Hepatocyte (in vitro differentiated cells): ENCODE measurements at regions not wholly inside any gene's neighbourhood (a gene's known extent, or its start where the extent isn't known, plus 50 kb on each side); places are given as distances from the start of the nearest gene placed in this dataset.

ENCODE experiments used
- DNase-seq: peaks from one replicate; pipeline ENCODE4 v3.0.0-alpha.2; 2016; ENCODE audit warnings: low spot score
- H2AFZ ChIP-seq: fragments of 200-600 bp; sonication (generic); 2 replicates; pipeline ENCODE4 v1.6.0; 2016; ENCODE audit warnings: antibody characterized with exemption, mild to moderate bottlenecking
- H3K27ac ChIP-seq: fragments of 200-600 bp; sonication (generic); 2 replicates; pipeline ENCODE4 v1.5.1; 2016; ENCODE audit warnings: mild to moderate bottlenecking
- H3K27me3 ChIP-seq: fragments of 200-600 bp; sonication (generic); 2 replicates; pipeline ENCODE4 v1.6.1; 2016
- H3K36me3 ChIP-seq: fragments of 200-600 bp; sonication (generic); replicated peaks from 2 replicates; pipeline ENCODE4 v1.5.1; 2016; ENCODE audit warnings: low read depth; ENCODE audit not compliant: insufficient read depth
- H3K4me1 ChIP-seq: fragments of 200-600 bp; sonication (generic); 2 replicates; pipeline ENCODE4 v1.5.1; 2016; ENCODE audit warnings: mild to moderate bottlenecking, moderate library complexity; ENCODE audit not compliant: insufficient read depth
- H3K4me2 ChIP-seq: fragments of 200-600 bp; sonication (generic); 2 replicates; pipeline ENCODE4 v1.6.0; 2016
- H3K4me3 ChIP-seq: fragments of 200-600 bp; sonication (generic); 2 replicates; pipeline ENCODE4 v1.5.1; 2016; ENCODE audit warnings: mild to moderate bottlenecking
- H3K79me2 ChIP-seq: fragments of 200-600 bp; sonication (generic); 2 replicates; pipeline ENCODE4 v1.6.0; 2017; ENCODE audit warnings: mild to moderate bottlenecking
- H3K9me2 ChIP-seq: fragments of 200-600 bp; sonication (generic); replicated peaks from 2 replicates; pipeline ENCODE4 v1.6.0; 2017; ENCODE audit warnings: mild to moderate bottlenecking; ENCODE audit not compliant: insufficient read depth
- H3K9me3 ChIP-seq: fragments of 200-600 bp; sonication (generic); 2 replicates; pipeline ENCODE4 v1.5.1; 2016; ENCODE audit warnings: low read depth, mild to moderate bottlenecking
- H4K20me1 ChIP-seq: fragments of 200-600 bp; sonication (generic); 2 replicates; pipeline ENCODE4 v1.6.0; 2016; ENCODE audit warnings: mild to moderate bottlenecking; ENCODE audit not compliant: insufficient read depth, poor library complexity, severe bottlenecking
- CTCF ChIP-seq: fragments of 200-600 bp; sonication (generic); IDR thresholded peaks from 2 replicates; pipeline ENCODE4 v1.5.1; 2016; ENCODE audit warnings: antibody characterized with exemption, mild to moderate bottlenecking; ENCODE audit not compliant: poor library complexity
- EZH2 ChIP-seq: fragments of 200-600 bp; sonication (generic); IDR thresholded peaks from 2 replicates; pipeline ENCODE4 v1.6.1; 2016; ENCODE audit warnings: antibody characterized with exemption, mild to moderate bottlenecking, borderline replicate concordance
- EZH2phosphoT487 ChIP-seq: fragments of 200-600 bp; sonication (generic); IDR thresholded peaks from one replicate; pipeline ENCODE4 v1.6.1; 2018; ENCODE audit warnings: antibody characterized with exemption, mild to moderate bottlenecking, low read depth, moderate library complexity; ENCODE audit not compliant: unreplicated experiment, severe bottlenecking
- WGBS: methylation state at CpG from one replicate; pipeline ENCODE4 v1.1.6; 2016; ENCODE audit warnings: low lambda C conversion rate; ENCODE audit errors: missing lambda C conversion rate; 5-methylcytosine and 5-hydroxymethylcytosine counted together

- Histone ChIP-seq H3K4me3 (no peak overlapping the region), H3K27me3 (no peaks in the 10 kb centered on the region), H3K9me2 (no peaks in the 10 kb centered on the region), H3K27ac (no peak overlapping the region), H4K20me1 (no peaks in the 10 kb centered on the region), H3K36me3 (no peaks in the 10 kb centered on the region), H3K4me1 (no peaks in the 10 kb centered on the region), H3K79me2 (no peaks in the 10 kb centered on the region), H3K4me2 (no peak overlapping the region), H2AFZ (no peak overlapping the region), H3K9me3 (no peaks in the 10 kb centered on the region)
- WGBS = 78% methylated on average over 1 of the region's 1 CpG
- no peak for DNase-seq
- TF ChIP-seq EZH2phosphoT487 (no peak), EZH2 (no peak), CTCF (no peak)
Observed at GRCh38 chr7:115831371-115831770, 199.2 kb downstream of the TFEC start.

GRCh38 chr7:115827305-115828045 lies 203.1 kb downstream of the TFEC start:
- H3K79me2 ChIP-seq = no peaks in the 10 kb centered on the region

GRCh38 chr7:115825456-115826115 lies 205.0 kb downstream of the TFEC start:
- TF ChIP-seq EZH2phosphoT487 (no peak), EZH2 (no peak), CTCF (no peak)
- no peak overlapping the region for H3K4me3 ChIP-seq
- H2AFZ ChIP-seq = no peak overlapping the region
- H3K27me3 ChIP-seq = no peaks in the 10 kb centered on the region
- 58% methylated on average over 2 of the region's 2 CpGs for WGBS
- no peaks in the 10 kb centered on the region for H3K9me3 ChIP-seq
- no peak overlapping the region for H3K4me2 ChIP-seq
- H3K79me2 ChIP-seq = no peaks in the 10 kb centered on the region
- H3K36me3 ChIP-seq = no peaks in the 10 kb centered on the region
- H4K20me1 ChIP-seq = no peaks in the 10 kb centered on the region
- H3K4me1 ChIP-seq = no peaks in the 10 kb centered on the region
- H3K9me2 ChIP-seq = no peaks in the 10 kb centered on the region
- DNase-seq = no peak
- H3K27ac ChIP-seq = no peak overlapping the region

More at GRCh38 chr7:115827305-115828045, 203.1 kb downstream of the TFEC start:
- DNase-seq = no peak
- 73% methylated on average over 3 of the region's 3 CpGs for WGBS
- no peaks in the 10 kb centered on the region for H3K9me2 ChIP-seq
- no peaks in the 10 kb centered on the region for H4K20me1 ChIP-seq
- H3K27me3 ChIP-seq = no peaks in the 10 kb centered on the region
- no peak for TF ChIP-seq CTCF
- TF ChIP-seq EZH2phosphoT487 = no peak
- no peak for TF ChIP-seq EZH2
- H3K9me3 ChIP-seq = no peaks in the 10 kb centered on the region
- H3K4me2 ChIP-seq = no peak overlapping the region
- no peak overlapping the region for H3K4me3 ChIP-seq
- no peak overlapping the region for H2AFZ ChIP-seq
- H3K4me1 ChIP-seq = no peaks in the 10 kb centered on the region
- no peaks in the 10 kb centered on the region for H3K36me3 ChIP-seq
- H3K27ac ChIP-seq = no peak overlapping the region
